Left renal pelvis (tissue), 4 donors: ENCODE measurements at regions not wholly inside any gene's neighbourhood (a gene's known extent, or its start where the extent isn't known, plus 50 kb on each side); places are given as distances from the start of the nearest gene placed in this dataset.

ENCODE experiments used
- DNase-seq, 4 donors: peaks; one replicate each; pipeline ENCODE4 v3.0.0-alpha.2; 2013; ENCODE audit warnings: low read depth in 4 of 4, low spot score in 3 of 4

DNA sequence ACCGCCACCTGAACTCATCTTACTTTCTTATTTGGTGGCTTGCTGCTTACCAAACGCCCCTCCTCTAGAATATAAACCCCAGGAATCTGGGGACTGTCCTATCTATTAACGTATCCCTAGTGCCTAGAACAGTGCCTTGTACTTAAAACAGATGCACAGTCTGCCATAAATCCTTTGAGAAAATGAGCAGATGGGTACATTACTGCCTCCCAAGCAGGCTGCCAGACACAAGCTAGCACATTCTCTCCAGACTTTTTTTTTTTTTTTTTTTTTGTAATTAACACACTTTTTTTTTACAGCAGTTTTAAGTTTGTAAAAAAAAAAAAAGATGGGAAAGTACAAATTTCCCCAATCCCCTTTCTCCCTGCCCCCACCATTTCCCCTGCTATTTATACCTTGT is 57.3 kb upstream of the RPL38 start:
- DNase-seq, result no peak

DNA sequence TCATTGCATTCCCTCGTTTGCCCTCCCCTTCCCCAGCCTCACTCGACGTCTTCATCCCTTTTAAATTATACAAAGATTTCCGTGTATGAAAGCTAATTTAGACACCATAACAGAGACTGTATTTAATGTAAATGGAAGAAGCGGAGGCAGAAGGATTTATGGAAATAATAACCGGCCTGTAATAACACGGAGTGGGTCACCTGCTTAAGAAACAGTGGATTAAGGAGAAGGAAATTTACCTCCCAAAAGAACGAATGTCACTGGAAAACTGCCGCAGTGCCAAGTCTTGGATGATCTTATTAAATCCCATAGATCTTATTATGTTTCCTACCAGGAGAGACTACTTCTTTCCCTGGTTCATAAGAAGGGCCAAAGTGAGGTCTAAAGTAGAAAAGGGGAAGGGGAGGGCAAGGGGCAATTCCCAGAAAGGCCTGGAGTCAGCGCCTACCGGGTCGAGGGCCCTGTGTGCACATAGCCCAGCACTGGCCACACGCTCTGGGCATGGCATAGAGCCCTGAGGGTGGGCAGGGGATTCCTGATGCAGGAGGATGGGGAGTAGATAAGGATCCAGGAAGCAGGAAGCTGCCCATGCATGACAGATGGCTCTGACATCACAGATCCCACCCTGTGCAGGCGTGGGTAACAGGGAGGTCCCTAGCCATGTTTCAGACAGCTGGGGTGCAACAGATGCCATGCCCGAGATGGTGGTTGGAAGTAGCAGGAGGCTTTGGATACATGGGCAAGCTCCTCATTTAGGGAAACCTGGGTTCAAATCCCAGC is 56.2 kb upstream of the RPL38 start:
- no peak for DNase-seq

GRCh38 chr17:74147966-74148365 is 55.5 kb upstream of the RPL38 start:
- no peak for DNase-seq

- no peak for DNase-seq
These were observed 55.0 kb upstream of the RPL38 start for GRCh38 chr17:74148446-74148845.

DNA sequence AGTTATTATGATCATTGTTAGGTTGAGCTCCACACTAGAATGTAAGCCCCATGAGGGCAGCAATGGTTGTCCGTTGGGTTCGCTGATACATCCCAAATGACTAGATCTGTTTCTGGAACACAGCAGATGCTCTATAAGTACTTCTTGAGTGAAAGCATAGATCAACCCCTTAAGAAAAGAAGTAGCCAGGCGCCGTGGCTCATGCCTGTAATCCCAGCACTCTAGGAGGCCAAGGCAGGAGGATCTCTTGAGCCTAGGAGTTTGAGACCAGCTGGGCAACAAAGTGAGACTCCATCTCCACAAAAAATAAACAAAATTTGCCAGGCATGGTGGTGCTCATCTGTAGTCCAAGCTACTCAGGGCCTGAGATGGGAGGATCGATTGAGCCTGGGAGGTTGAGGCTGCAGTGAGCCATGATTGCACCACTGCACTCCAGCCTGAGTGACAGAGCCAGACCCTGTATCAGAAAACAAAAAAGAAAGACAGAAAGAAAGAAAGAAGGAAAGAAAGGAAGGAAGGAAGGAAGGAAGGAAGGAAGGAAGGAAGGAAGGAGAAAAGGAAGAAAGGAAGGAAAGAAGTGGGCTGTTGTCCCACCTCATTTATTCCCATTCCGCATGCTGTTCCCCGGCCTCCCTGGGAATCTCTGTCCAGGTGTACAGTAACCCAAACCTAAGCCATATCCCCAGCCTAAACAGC is 54.4 kb upstream of the RPL38 start:
- no peak for DNase-seq

GRCh38 chr17:74149597-74150427 is 53.7 kb upstream of the RPL38 start:
- DNase-seq, result no peak

- no peak for DNase-seq
These were observed 53.0 kb upstream of the RPL38 start for GRCh38 chr17:74150428-74151025.

DNA sequence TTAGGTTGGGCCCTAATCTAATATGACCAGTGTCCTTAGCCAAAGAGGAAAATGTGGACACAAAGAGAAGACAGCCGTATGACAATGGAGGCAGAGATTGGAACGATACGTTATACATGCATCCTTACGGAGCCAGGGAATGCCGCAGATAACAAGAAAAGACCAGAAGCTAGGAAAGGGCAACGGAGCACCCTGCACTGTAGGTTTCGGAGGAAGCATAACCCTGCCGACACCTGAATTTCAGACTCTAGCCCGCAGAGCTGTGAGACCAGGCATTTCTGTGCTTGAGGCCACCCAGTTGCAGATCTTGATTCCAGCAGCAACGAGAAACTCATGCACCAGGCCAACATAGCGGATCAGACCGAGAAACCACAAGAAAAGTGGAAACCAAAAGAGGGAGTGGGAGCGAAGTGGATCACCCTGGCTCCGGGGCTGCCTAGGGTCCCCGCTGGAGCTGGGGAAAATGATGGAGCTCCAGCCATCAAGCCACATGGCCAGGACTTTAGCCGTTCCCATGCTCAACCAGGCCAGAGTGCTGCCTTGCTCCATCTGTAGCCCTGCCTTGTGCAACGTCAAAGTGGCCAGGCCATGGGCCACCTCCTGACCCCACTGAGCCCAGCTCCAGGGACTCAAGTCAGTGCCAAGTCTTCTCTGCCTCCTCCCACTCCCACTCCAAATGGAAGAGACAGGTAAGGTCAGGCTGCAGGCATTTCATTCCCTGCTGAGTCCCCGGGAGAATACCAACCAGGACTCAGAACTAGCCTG is 51.7 kb upstream of the RPL38 start:
- no peak for DNase-seq

- DNase-seq, result no peak
These were observed 50.7 kb upstream of the RPL38 start for GRCh38 chr17:74152591-74153455.

- no peak for DNase-seq
These were observed 50.0 kb upstream of the RPL38 start for GRCh38 chr17:74153456-74153810.
